Right cardiac atrium (tissue), 5 donors: ENCODE measurements at regions not wholly inside any gene's neighbourhood (a gene's known extent, or its start where the extent isn't known, plus 50 kb on each side); places are given as distances from the start of the nearest gene placed in this dataset.

Experiments used
- ATAC-seq, 2 donors: fragments of 200-7000 bp; cut with Tn5 transposase; one replicate each; pipeline versions ENCODE4 v1.8.0 to v1.9.1; 2020; ENCODE audit warnings: moderate library complexity in 2 of 2, mild to moderate bottlenecking in 1 of 2
- DNase-seq, 3 donors: peaks; one replicate each; pipeline ENCODE4 v3.0.0-alpha.2; 2020
- H3K27ac ChIP-seq: one replicate; pipeline ENCODE4 v1.5.1; 2013; ENCODE audit warnings: mild to moderate bottlenecking, low read length, control low read depth, moderate library complexity
- H3K27me3 ChIP-seq: one replicate; pipeline ENCODE4 v1.6.1; 2013; ENCODE audit not compliant: control insufficient read depth, insufficient read depth
- H3K4me1 ChIP-seq: one replicate; pipeline ENCODE4 v1.6.1; 2013; ENCODE audit warnings: low read length; ENCODE audit not compliant: control insufficient read depth, insufficient read depth
- H3K4me3 ChIP-seq: one replicate; pipeline ENCODE4 v1.5.1; 2013; ENCODE audit warnings: low read length, control low read depth
- H3K9me3 ChIP-seq: one replicate; pipeline ENCODE4 v1.6.1; 2013; ENCODE audit warnings: low read length; ENCODE audit not compliant: control insufficient read depth
- WGBS: extraction: QIAGEN DNeasy Blood & Tissue Kit; methylation state at CpG from one replicate; pipeline ENCODE4 v1.1.7; 2013; 5-methylcytosine and 5-hydroxymethylcytosine counted together
- intact Hi-C, 4 donors: fragments of 100-400 bp; cut with DNase I; formaldehyde crosslinking; loops; one replicate each; pipeline versions ENCODE4 v1.11.0 to v1.14.0; 2022 to 2023
- donor health status: healthy with polysubstance abuse.
- donor health status: DM: no; HTN: yes; CAD: no.
- donor health status: DM: no; HTN: no; CAD: no.
- donor health status: DM: no; HTN: yes; CAD: no; lungs with severe emphysema.
- donor health status: DM: yes; HTN: yes; CAD: no.

DNA sequence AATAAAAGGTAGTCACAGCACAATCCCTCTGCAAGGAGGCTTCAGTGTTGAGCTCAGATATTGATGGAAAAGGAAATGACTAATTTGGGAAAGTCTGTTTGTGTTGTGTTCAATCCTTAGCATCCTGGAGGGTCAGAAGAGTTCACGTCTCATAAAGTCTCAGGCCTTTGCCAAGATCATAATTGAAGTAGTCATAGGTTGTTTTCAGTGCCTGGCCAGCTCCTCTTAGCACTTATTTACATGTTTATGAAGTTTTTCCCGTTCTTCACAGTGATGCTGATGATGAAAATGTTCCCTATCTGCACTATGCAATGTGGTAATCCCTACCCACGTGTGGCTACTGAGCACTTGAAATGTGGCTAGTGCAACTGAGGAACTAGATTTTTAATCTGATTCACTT lies 61.6 kb upstream of the TGFBR2 start:
- intact Hi-C loops: no loop called here
- ATAC-seq: peak; percentile 31 to 82
- Histone ChIP-seq H3K4me1 (peaks cover 2% of the 10 kb centered on the region), H3K27me3 (no peaks in the 10 kb centered on the region), H3K4me3 (no peak overlapping the region), H3K27ac (no peak overlapping the region), H3K9me3 (no peaks in the 10 kb centered on the region)
- DNase-seq: no peak
- WGBS: 47% methylated on average over 3 of the region's 3 CpGs

DNA sequence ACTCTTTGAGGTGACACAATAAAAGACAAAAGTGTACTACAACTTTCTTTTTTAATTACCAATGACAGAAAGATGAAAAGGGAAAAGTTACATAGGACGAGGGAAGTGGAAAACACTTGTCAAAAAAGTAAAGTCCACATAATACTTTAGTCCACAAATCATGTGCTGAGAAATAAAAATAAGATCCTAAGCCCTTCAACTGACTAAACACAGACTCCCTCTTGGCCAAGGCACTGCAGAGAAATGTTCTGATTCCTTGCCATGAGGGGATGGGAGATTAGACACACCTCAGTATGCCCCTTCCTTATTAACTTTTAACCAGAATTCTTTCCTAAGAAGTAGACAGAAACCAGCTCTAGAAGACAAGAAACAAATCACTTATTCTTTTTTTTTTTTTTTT lies 59.5 kb upstream of the TGFBR2 start:
- H3K4me3 ChIP-seq: no peak overlapping the region
- no peaks in the 10 kb centered on the region for H3K27me3 ChIP-seq
- intact Hi-C loops: no loop called here
- no peaks in the 10 kb centered on the region for H3K9me3 ChIP-seq
- H3K4me1 ChIP-seq: peaks cover 6% of the 10 kb centered on the region
- DNase-seq: no peak
- no peak for ATAC-seq
- 92% methylated on average over 1 of the region's 1 CpG for WGBS
- H3K27ac ChIP-seq: no peak overlapping the region

DNA sequence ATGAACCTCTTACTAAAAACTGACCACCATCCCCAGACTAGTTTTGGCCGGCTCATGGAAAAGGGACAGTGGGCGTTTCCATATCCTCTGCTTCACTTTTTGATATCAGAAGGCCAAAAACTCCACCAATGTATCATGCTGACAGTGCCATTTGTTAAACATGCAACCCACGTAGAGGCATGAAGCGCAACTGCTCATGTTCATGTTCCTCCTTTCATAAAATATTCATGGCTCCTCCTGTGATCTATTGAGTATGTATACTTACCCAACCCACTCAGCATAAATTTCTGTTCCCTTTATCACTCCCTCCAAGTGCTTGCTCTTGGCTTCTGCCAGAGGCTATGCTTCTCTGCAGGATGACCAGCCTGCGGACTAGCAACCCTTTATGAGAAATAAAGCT lies 58.7 kb upstream of the TGFBR2 start:
- Histone ChIP-seq H3K27ac (no peak overlapping the region), H3K9me3 (no peaks in the 10 kb centered on the region), H3K27me3 (no peaks in the 10 kb centered on the region), H3K4me3 (no peak overlapping the region), H3K4me1 (peaks cover 6% of the 10 kb centered on the region)
- ATAC-seq: no peak
- intact Hi-C loops: no loop called here
- 93% methylated on average over 5 of the region's 5 CpGs for WGBS
- DNase-seq: no peak

DNA sequence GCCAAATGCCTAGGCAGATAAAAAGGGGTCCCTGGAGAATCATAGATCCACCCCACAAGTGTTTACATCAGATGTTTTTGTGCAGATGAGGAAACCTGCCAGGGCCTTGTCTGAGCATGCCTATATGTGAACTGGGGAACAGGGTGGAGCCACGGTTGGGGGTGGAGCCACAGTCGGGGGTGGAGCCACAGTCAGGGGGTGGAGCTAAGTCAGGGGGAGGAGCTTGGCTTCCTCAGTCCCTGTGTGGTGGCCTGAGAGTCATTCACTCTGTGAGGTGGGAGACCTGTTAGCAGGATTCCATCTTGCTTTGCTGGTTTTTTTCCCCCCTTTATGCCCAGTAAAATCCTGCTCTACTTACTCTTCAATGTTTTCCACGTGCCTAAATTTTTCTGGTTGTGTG lies 57.8 kb upstream of the TGFBR2 start:
- Histone ChIP-seq H3K27me3 (no peaks in the 10 kb centered on the region), H3K4me3 (no peak overlapping the region), H3K4me1 (peaks cover 6% of the 10 kb centered on the region), H3K27ac (no peak overlapping the region), H3K9me3 (no peaks in the 10 kb centered on the region)
- intact Hi-C loops: no loop called here
- WGBS: 68% methylated on average over 3 of the region's 3 CpGs
- peak in 1 of 2 donors; percentile 35 for ATAC-seq
- DNase-seq: no peak

DNA sequence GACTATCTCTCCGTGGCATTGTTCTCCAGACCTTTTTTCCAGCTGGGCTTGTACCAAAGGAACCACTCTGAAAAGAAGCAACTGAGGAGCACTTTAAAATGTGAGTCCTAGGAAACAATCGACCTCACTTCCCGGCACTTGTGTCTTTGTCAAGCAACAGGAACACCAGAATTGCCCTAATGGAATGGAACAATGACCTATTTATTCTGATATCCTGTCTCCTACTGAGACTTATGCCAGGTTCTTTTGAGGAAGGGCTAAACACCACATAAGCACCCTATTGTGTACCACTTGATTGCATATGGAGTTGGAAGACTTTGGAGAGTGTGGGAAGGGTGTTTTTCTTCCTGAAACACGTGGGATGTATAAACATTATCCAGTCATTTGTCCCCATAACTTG lies 56.8 kb upstream of the TGFBR2 start:
- DNase-seq: no peak
- intact Hi-C loops: no loop called here
- H3K27me3 ChIP-seq: no peaks in the 10 kb centered on the region
- WGBS: 52% methylated on average over 4 of the region's 4 CpGs
- no peak overlapping the region for H3K4me3 ChIP-seq
- peaks cover 6% of the 10 kb centered on the region for H3K4me1 ChIP-seq
- peak in 1 of 2 donors; percentile 54 for ATAC-seq
- no peaks in the 10 kb centered on the region for H3K9me3 ChIP-seq
- no peak overlapping the region for H3K27ac ChIP-seq

DNA sequence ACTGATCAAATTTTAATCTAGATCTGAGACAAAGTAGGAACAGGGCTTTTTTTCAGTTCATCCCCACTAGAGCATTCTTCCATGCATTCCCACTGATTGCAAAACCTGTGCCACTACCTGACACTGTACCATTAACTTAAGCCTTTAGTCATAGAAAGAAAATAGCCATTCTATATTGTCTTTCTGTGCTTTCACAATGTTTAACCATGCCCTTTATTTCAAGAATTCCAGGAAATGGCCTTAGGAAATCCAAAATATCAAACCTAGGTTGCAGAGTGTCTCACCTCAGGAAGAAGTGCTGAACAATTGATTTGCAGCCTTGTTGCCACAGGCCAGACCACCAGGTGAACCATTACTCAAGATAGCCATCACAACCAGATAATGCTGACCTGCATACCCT lies 56.2 kb upstream of the TGFBR2 start:
- Histone ChIP-seq H3K27me3 (no peaks in the 10 kb centered on the region), H3K9me3 (no peaks in the 10 kb centered on the region), H3K27ac (no peak overlapping the region), H3K4me3 (no peak overlapping the region), H3K4me1 (peaks cover 3% of the 10 kb centered on the region)
- DNase-seq (no peak), ATAC-seq (no peak)
- intact Hi-C loops: loop anchor here in 1 of 4 donors (5.0 kb wide), 1 partner anchor 52 kb away; no protein-coding TSS in a partner anchor

DNA sequence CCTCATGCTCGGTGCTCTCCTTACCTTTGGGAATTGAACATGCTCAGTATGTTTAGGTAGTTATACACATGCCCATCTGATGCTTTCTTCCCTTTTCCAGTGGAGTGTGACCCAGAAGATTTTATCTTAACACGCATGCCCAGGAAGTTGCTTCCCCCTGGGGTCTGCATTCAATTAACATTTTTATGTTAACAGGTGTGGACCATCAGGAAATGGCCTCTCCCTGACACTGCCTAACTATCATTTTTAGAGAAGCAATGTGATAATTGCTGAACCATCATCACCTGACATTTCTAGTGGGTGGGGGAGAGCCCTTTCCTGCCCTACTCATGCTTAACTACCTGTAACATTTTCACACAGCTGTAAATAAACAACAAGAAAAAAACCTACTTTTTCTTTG lies 55.1 kb upstream of the TGFBR2 start:
- Histone ChIP-seq H3K27ac (no peak overlapping the region), H3K9me3 (no peaks in the 10 kb centered on the region), H3K4me1 (peaks cover 3% of the 10 kb centered on the region), H3K27me3 (no peaks in the 10 kb centered on the region), H3K4me3 (no peak overlapping the region)
- DNase-seq: no peak
- 71% methylated on average over 2 of the region's 2 CpGs for WGBS
- ATAC-seq: no peak
- intact Hi-C loops: loop anchor here in 1 of 4 donors (5.0 kb wide), 1 partner anchor 51 kb away; no protein-coding TSS in a partner anchor

DNA sequence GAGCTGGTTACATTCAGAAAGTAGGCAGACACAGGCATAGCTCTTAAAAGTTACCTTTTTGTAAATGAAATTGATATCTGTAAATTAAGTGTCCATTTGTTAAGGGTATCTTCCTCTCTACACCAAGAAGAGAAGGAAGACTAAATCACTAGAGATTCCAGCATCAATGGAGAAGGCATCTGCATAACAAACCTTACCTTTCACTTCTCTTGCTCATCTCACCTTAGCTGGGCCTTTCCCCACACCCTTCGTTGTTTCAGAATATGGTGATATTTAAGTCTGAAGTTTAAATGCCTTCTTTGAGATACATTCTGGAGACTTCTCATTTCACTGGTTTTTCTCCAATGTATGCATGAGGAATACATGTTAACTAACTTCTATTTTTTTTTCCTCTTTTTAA lies 54.5 kb upstream of the TGFBR2 start:
- intact Hi-C loops: loop anchor here in 1 of 4 donors (5.0 kb wide), 1 partner anchor 50 kb away; no protein-coding TSS in a partner anchor
- DNase-seq (no peak), ATAC-seq (no peak)
- H3K27me3 ChIP-seq: no peaks in the 10 kb centered on the region
- peaks cover 3% of the 10 kb centered on the region for H3K4me1 ChIP-seq
- H3K9me3 ChIP-seq: no peaks in the 10 kb centered on the region
- H3K27ac ChIP-seq: no peak overlapping the region
- no peak overlapping the region for H3K4me3 ChIP-seq
- WGBS: 85% methylated on average over 1 of the region's 1 CpG

DNA sequence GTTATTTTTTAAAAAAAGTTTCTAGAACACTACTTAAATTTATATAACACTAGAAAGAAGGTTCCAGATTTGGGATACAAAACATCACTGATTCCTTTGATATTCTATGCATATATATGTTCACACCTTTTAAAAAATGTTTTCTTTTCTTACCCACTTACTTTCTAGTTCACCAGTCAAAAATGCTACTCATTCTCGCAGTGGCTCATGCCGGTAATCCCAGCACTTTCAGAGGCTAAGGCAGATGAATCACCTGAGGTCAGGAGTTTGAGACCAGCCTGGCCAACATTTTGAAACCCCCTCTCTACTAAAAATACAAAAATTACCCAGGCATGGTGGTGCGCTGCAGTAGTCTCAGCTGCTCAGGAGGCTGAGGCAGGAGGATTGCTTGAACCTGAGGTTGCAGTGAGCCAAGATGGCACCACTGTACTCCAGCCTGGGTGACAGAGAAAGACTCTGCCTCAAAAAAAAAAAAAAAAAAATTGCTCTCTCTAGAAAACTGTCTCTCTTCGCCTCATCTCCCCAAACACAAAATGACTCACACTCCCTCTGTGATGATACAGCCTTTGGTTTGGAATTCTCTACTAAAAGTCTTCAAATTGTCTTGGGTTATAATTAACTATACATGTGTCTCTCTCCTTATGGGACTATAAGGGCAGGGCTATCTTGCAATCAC lies 52.6 kb upstream of the TGFBR2 start:
- no peak overlapping the region for H3K4me3 ChIP-seq
- H3K9me3 ChIP-seq: no peaks in the 10 kb centered on the region
- intact Hi-C loops: loop anchor here in 1 of 4 donors (5.0 kb wide), 1 partner anchor 49 kb away; no protein-coding TSS in a partner anchor
- WGBS: 97% methylated on average over 4 of the region's 4 CpGs
- ATAC-seq: no peak
- H3K27me3 ChIP-seq: no peaks in the 10 kb centered on the region
- DNase-seq: no peak
- H3K27ac ChIP-seq: no peak overlapping the region
- H3K4me1 ChIP-seq: peaks cover 3% of the 10 kb centered on the region

DNA sequence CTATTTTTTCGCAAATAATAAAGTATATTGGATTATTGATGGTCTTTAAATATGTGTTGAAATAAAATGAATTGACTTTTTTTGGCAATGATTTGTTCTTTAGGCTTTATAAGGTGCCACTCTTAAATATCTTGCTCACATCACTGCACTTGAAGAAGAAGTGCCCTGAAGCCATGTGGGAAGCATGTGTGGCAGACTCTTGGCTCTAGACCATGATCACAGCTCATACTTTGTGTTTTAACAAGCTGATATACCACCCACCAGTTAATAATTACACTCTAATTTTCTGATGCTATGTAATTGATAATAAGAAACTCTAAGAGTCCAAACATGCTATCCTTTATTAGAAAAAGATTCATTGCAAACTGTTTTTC lies 52.1 kb upstream of the TGFBR2 start:
- no peak overlapping the region for H3K27ac ChIP-seq
- WGBS: 97% methylated on average over 1 of the region's 1 CpG
- ATAC-seq (no peak), DNase-seq (no peak)
- intact Hi-C loops: loop anchor here in 1 of 4 donors (5.0 kb wide), 1 partner anchor 48 kb away; no protein-coding TSS in a partner anchor
- H3K4me1 ChIP-seq: peaks cover 3% of the 10 kb centered on the region
- H3K9me3 ChIP-seq: no peaks in the 10 kb centered on the region
- H3K4me3 ChIP-seq: no peak overlapping the region
- no peaks in the 10 kb centered on the region for H3K27me3 ChIP-seq

DNA sequence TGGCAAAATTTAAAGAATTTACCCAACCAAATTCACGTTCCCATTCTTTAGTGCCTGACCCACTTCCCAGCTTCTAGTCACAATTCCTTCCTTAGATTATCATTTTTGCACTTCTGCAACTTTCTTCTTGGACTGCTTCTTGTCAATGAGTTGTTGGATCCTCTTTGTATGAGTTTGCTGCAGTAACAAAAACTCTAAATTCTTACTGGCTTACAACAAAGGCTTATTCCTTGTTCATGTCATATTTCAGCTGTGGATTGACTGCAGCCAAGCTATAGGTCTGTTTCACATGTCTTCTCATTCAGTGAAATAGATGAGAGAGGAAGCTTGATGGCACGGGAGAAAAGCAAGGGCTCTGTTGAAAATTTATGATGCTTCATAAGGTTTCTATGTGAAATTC lies 50.4 kb upstream of the TGFBR2 start:
- peaks cover 3% of the 10 kb centered on the region for H3K4me1 ChIP-seq
- no peak for DNase-seq
- H3K4me3 ChIP-seq: no peak overlapping the region
- no peaks in the 10 kb centered on the region for H3K9me3 ChIP-seq
- no peaks in the 10 kb centered on the region for H3K27me3 ChIP-seq
- no peak overlapping the region for H3K27ac ChIP-seq
- ATAC-seq: no peak
- WGBS: 91% methylated on average over 2 of the region's 2 CpGs
- intact Hi-C loops: no loop called here
